ENCODE measurements at regions not wholly inside any gene's neighbourhood (a gene's known extent, or its start where the extent isn't known, plus 50 kb on each side); places are given as distances from the start of the nearest gene placed in this dataset.

DNA sequence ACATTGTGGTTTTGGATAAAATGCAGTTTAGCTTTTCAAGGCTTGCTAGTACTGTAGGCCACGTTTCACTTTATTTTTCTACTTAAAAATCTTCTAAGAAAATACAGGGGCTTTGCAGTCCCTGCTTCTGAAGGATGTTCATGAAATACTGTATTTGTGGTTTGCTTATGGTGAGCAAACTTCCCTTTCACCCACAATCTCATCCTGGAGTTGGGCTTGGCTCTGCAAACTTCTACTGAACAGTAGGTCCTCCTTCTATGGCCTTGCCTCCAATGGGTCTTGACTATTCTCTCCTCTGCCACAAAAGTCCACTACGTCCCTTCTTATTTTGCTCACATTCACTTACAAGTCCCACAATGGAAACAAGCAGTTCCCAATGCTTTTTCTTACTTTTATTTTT is 502.7 kb upstream of the KLF4 start:
- no peak for DNase-seq (ENCODE audit: low read depth in 4 of 4, low spot score in 2 of 4)

DNA sequence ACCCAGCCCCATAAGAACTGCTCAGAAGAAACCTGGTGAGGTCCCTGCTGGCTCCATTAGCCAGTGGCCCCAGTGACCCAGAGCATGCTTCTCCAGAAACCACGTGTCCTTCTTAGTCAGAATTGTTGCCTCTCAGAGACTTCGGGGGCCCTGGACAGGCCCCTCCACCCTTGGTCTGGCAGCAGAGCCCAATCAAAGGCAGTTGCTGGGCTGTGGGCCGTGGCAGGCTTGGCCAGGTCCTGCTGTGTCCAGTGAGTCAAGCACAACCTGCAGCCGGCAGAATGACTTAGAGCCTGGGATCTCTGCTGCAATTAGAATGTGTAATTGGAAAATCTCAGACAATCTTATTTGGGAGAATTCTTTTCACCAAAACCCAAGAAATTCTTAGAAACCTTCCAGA is 502.0 kb upstream of the KLF4 start:
- no peak for DNase-seq (ENCODE audit: low read depth in 4 of 4, low spot score in 2 of 4)

DNA sequence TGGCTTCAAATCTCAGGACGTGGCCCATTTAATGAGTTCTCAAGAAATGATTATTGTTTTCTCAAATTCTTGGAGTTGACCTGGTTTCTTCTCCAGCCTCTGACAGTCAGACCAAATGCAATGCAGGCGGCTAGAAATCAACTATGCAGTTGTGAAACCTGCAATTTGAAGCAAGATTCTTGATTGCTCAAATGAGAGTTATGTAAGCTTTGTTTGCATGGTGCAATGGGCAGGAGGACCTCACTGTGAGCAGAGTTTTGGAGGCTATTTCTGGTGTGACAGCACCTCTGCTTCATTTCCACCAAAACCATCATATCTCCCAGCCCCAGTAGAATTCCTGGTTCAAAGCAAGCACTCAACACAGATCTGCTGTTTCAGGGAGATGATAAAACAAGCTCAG is 500.0 kb upstream of the KLF4 start:
- no peak for DNase-seq (ENCODE audit: low read depth in 4 of 4, low spot score in 2 of 4)

DNA sequence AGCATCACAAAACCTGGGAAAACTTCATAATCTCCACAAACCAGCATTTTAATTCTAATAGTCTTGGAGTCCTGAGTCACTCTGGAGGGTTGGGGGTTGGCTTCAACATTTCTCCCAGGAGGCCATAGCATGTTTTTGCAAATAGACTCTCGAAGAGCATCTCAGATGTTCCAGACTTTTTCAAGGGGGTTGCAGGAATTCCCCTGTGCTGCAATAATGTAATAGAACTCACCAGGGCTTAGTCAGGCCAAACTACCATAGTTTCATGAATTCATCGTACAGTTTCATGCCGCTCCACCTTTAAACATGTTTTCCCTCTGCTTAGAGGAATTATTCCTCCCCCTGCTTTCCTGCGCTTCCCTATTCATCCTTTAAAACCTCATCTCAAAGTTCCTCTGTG is 499.5 kb upstream of the KLF4 start:
- no peak for DNase-seq (ENCODE audit: low read depth in 4 of 4, low spot score in 2 of 4)

DNA sequence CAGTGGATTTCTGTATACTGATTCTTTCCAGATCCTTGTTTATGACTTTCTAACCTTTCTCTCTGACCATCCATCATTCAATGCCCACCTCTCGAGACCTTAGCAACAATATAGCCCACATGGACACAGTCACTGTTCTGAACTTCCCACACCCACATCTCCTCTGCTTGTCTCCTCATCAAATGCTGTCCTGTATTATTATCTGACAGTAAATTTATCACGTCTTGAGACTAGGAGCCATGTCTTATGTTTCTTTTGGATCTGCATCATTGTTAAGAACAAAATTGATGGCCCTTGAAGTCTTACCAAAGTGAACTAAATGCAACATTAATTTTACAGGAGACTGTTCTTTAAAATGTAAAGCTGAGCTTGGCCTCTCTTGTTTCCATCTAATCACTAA is 495.4 kb upstream of the KLF4 start:
- DNase-seq (ENCODE audit: low read depth in 4 of 4, low spot score in 2 of 4) = no peak

DNA sequence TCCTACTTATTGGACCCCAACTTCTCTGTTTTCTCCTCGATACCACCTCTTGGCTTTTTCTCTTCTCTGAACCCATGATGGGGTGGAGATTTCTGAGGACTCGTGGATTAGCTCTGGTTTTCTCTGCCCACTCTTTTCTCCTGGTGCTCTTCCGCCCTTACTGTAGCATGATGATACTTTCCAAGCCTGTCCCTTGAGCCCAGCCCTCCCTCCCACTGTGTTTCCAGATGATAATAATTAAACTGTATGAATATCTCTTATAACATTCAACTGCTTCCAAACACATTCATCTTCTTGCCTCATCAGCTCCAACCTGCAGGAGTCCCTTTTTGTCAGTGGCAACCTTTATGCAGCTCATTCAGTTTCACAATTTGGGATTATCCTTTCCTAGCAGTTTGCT is 494.2 kb upstream of the KLF4 start:
- no peak for DNase-seq (ENCODE audit: low read depth in 4 of 4, low spot score in 2 of 4)

DNA sequence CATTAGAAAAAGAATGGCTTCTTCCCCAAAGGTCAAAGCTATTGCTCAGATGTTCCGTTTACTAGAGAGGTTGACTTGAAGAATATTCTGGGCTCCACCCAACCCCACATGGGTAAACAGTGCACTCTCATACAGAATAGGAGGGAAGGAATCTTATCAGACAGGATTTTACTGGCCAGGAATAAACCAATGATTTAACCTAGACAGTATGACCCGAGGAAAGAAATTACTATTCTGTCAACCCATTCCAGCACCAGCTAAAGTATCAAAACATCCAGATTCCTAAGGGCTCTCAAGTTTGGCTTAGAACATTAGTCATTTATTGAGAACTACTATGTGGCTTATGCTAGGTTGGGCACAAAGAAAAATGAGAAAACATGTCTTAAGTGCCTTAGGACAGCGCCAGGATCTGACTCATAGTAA is 493.6 kb upstream of the KLF4 start:
- no peak for DNase-seq (ENCODE audit: low read depth in 4 of 4, low spot score in 2 of 4)

DNA sequence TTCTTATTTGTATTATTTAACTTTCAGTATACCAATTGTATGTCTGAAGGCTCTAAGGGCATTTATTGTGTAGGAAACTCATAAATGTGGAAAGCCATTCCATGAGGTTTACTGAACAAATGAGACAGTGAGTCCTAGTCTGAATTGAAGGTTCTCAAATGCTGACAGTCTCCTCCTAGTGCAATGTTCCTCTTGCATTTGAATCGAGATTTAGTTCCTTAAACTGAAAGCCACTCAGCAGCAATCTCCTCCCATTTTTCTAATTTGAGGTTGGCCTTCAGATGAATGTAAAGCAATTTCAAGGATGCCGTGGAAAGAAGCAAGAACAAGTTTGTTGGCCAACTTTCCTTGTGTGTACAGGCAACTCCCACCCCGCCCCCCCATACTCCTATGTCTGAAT is 493.2 kb upstream of the KLF4 start:
- no peak for DNase-seq (ENCODE audit: low read depth in 4 of 4, low spot score in 2 of 4)

DNA sequence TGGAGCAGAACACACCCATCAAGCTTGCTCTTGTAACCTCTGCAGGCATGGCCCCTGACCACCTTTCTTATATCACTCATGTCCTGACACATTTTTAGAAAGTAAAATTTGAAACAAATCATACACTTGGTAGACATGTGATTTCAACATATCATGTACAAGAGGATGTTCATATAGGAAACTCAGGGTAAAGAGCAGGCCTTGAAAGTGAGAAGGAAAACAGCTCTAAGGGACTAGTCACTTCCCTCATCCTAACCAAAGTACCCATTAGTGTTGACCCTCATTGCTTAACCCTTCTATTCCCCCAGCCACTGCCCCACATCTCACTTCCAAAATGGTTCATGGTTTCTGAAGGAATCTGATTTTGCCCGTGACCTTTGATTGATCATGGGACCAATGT is 492.4 kb upstream of the KLF4 start:
- DNase-seq (ENCODE audit: low read depth in 4 of 4, low spot score in 2 of 4) = no peak

DNA sequence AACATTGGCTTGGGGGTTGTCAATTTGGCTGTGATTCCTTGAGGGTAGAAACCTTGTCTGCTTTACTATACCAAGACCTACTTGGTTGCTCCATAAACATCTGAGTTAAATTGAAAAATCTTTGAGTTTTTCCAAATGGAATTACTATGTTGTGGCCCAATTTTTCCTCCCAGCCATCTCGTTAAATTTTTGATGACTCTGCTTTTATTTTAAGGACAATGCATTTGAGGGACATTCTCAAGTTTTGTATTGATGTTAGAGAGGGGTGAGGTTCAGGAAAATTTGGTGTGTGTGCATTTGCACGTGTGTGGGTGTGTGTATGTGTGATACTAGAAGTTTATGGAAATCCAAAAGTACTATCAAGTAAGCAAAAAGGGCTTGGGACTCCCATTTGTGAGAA is 491.4 kb upstream of the KLF4 start:
- DNase-seq (ENCODE audit: low read depth in 4 of 4, low spot score in 2 of 4) = no peak

DNA sequence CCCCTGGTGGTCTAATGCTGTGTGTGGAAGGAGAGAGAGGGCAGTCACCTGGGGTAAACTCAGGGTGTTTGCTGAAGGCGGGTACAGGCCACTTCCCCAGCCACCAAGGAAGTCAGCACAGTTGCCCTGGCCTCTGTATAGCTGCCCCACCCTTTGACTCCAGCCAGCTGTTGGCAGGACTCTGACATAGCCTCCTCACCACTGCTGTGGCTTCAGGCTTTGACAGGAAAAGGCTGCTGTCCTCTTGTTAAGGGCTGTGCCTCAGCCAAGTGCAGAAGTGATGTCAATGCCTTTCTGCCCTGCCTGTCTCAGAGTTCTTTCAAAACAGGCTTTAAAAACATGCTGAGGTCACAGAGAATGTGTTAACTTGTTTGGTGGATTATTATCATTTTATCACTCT is 487.2 kb upstream of the KLF4 start:
- no peak for DNase-seq (ENCODE audit: low read depth in 4 of 4, low spot score in 2 of 4)

DNA sequence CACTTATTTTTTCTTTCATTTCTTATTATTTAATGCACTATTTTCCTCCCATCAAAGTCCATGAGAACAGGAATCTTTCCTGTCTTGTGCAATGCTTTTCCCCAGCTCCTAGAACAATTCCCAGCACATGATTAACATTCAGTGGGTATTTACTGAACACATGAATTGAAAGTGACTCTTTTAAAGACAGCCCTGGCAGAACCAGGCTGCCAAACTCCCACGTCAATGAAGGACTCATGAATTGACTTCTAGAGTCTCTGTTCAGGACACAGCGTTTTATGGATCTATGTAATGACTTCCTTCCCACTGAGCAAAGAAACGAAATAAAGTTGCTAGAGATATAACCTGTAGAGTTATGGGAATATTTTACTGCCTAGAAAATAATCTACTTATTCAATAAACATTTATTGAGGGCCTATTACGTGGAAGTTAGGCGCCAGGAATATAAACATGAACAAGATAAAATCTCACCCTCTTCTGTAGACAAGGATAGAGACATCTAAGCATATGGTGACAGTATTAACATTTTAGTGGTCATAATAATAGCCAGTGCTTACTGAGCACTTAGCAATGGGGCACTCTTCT is 485.9 kb upstream of the KLF4 start:
- DNase-seq (ENCODE audit: low read depth in 4 of 4, low spot score in 2 of 4) = no peak

DNA sequence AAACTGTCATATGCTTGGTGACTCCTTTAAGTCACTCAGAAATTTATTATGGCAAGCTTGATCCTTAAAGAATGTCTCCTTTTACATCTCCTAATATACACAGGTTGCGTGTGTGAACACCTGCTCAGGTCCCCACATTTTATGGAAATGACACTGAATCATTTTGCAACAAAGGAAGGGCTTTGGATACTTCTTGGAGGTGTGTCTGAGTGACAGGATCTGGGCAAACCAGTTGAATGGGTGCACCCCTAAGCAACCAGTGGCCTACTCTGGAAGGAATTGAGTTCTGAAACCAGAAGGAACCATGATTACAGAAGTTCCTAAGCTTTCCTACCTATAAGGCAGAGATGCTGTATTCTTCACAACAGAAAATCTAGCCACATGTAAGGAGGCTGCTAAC is 483.9 kb upstream of the KLF4 start:
- DNase-seq (ENCODE audit: low read depth in 4 of 4, low spot score in 2 of 4) = no peak

DNA sequence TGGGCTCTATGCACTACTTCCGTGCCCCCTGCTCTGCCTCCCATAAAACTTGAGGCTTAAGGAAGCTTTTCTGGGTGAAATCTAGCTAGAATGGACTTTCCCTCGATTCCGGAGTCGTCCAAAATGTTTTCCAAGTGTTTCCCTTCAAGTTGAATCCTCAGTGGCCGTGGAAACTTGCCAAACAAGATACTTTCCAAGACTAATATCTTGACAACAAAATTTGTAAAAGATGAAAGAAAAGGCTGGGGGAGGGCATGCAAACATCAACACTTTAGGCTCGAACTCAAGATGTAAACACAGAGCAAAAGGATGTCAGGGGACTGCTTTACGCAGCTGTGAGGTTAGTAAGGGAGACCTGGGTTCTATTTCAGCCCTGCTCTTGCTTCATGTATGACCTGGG is 482.8 kb upstream of the KLF4 start:
- peak in 2 of 4 donors; percentile 28 to 51 for DNase-seq (ENCODE audit: low read depth in 4 of 4, low spot score in 2 of 4)

DNA sequence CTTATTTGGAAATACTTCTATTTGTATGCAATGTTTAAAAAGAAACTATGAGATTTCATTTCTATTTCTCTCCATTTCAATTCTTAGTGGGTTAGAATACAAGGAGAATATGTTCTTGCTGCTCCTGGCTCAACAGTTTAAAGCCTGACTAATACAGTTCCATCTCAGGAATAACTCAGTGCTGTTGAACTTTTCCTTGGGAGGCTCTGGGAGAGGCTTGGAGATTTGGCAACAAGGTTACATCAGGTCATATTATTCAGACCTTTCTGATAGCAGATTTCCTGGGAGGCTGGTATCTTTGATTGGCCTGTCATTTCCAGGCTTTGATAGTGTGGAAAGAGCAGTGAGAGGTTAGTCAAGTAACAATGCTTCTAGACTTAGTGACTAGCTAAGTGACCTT is 481.7 kb upstream of the KLF4 start:
- no peak for DNase-seq (ENCODE audit: low read depth in 4 of 4, low spot score in 2 of 4)

DNA sequence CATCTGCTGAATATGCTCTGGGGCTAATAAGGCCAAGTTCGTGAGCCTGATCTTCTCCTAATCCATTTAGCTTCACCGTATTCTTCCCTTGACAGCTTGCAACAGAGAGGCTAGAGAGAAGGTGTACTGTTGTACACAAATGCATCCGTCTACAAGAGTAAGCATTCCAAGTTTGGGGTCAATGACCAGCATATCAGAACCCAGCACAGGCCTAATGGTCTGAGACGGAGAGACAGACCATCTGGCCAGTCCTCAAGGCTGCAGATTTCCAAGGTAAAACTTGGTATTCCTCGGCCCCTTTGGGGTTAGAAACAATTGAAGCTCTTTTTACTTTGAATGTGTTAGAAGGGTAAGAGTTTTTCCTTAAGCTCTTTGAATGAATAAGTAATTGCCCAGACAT is 481.2 kb upstream of the KLF4 start:
- no peak for DNase-seq (ENCODE audit: low read depth in 4 of 4, low spot score in 2 of 4)

DNA sequence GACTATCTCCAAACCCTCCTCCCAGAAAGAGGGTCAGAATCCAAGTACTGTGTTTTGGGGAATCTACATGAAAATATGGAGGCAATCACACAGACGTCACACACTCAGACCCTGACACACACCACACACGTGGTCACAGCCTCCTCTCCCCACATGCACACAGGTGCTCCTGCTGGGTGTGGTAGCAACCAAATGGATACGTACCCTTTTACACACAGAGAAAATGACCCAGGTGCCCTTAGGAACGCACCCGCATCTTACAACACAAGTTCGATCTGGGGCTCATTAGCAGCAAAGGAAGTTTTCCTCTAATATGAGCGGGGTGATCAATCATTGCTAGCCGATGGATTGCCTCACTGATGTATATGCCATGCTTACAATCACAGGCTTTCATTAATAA is 480.2 kb upstream of the KLF4 start:
- DNase-seq (ENCODE audit: low read depth in 4 of 4, low spot score in 2 of 4) = no peak

DNA sequence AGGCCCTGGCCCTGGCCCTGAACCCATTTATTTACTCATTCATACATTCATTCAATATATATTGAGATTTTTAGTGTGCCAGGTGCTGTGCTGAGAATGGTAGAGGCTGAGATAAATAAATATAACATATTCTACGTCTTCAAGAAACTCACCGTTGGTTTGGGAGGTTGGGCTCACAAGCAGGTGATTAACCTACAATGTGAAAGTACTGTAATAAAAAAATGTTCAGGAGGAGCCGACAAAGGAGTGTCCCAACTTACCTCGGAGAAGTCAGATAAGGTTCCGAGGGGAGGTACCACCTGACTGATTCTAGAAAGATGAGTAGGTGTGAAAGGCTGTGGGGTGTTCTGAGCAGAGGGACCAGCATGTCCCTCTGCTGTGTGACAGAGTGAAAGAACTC is 479.6 kb upstream of the KLF4 start:
- DNase-seq (ENCODE audit: low read depth in 4 of 4, low spot score in 2 of 4) = no peak

DNA sequence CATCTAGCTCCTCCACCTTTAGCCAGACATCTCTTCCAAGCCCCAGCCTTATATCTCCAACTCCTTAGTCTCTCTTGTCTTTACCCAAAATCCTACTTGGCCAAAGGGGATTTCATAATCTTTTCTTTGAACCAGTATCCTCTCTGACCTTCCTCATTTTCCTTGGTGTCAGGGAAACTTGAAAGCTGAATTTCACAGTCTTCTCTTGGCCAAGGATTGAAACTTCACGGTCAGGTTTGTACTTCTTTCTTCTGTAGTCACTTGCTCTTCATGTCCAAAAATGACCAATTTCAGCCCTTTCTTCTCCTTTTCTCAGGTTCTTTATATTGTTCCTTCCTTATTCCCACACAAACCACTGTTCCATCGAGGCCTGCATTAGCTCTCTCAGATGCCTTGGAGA is 473.7 kb upstream of the KLF4 start:
- DNase-seq (ENCODE audit: low read depth in 4 of 4, low spot score in 2 of 4) = no peak

DNA sequence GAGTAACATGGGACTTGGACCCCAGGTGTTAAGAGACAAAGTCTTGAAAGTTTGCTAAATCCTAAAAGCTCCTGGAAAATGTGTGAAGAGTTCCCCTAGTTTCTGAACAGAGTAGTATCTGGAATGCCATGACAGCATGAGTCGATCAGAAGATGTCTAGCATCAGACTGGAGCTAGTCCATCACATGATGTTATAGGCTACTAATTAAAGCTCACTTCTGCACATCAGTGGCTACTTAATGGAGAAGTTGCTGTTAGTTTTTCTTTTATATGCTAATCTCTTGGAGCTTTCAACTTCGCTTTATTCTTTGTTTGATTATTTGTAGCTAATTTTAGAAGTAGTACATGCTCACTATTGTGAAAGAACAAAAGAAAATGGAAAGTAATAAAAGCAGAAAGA is 471.3 kb upstream of the KLF4 start:
- DNase-seq (ENCODE audit: low read depth in 4 of 4, low spot score in 2 of 4) = no peak

DNA sequence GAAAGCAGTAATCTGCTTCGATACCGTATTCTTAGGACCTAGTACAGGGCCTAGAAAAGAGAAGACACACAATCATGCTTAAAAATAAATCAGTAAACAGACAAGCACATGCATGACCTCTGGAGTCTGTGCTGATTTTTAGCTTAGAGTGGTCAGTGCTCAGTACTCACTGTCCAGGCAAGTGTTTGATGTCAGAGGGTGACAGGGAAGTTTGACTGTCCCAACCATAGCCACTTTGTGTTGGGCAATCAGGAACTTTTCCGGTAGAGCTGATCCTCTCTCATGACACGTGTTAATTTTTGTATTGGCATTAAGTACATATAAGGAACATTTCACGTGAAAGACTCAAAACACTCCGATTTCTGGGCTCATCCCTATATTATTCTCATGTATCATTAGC is 464.7 kb upstream of the KLF4 start:
- DNase-seq (ENCODE audit: low read depth in 4 of 4, low spot score in 2 of 4) = no peak

DNA sequence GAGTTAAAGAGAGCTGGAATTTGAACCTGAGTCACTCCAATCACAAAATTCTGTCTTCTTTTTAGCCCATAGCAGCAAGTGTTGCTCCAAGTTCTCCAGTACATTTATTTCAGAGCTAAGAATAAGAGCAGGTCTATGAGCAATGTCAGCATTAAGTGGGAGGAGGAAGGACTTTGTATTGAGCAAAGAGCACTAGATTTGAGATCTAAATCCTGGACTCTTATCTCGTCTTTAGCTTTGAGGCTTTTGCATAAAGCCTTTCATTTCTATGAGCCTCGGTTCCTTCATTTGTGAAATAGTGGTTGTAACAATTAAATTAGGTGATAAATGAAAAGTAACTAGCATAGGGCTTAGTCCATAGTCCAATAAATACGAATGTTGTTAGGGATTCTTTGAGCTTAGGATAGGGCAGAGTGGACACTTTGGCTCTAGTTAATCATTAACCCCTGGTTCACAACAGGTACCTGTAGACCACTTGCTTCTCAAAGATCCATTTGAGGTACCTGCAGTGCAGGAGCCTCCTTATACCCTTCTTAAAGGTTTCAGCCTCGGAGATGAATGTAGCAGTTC is 464.1 kb upstream of the KLF4 start:
- DNase-seq (ENCODE audit: low read depth in 4 of 4, low spot score in 2 of 4) = no peak

DNA sequence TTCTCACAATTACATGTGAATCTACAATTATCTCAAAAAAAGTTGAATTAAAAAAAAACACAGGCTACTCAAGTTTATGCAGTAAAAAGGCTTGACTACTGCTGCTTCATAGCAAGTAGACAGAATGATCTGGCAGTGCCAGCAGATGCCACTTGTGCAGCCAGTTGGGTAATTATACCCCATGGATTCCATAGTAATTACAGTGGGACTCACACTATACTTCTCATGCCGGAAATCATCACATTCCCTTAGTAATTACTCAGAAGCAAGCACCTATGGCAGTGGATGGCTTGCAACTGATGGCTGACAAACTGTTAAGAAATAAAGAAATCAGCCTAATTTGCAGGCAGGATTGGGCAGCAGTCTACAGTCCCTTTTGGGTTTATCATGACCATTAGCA is 463.2 kb upstream of the KLF4 start:
- no peak for DNase-seq (ENCODE audit: low read depth in 4 of 4, low spot score in 2 of 4)

Measured in left renal cortex interstitium (tissue), 4 donors.